Omental fat pad (tissue), 3 donors: ENCODE measurements at regions not wholly inside any gene's neighbourhood (a gene's known extent, or its start where the extent isn't known, plus 50 kb on each side); places are given as distances from the start of the nearest gene placed in this dataset.
A peak's percentile ranks its signal among the peaks of the same experiment; 100 is the strongest.

Source experiments
- ATAC-seq: fragments of 150-250 bp; one replicate; pipeline ENCODE4 v1.9.1; 2016; ENCODE audit warnings: mild to moderate bottlenecking, moderate library complexity; ENCODE audit not compliant: low FRiP score
- DNase-seq: peaks from one replicate; pipeline ENCODE4 v3.0.0-alpha.2; 2019; ENCODE audit warnings: low spot score
- CTCF ChIP-seq, 3 donors: fragments of 450-650 bp; IDR thresholded peaks; one replicate each; pipeline ENCODE4 v1.5.1; 2016 to 2017; ENCODE audit warnings: antibody characterized with exemption in 3 of 3, mild to moderate bottlenecking in 3 of 3, moderate library complexity in 2 of 3

DNA sequence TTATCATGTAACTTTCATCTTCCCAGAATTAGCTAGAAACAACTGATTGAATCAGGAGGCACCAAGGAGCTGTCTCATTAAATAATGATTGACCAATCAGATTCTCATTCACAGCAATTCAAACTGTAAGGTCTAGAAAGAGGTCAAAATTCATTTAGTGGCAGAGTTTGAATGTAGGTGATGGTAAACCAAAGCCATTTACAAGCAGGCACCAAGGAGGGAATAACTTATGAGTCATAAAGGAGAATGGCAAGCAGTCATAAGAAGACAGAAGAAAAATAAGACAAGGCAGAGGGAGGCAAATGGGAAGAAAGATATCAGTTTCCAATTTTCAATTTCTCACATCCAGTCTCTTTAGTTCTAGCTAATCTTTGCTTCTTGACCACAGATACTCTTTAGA is 52.9 kb upstream of the DEFB112 start:
- DNase-seq (no peak), ATAC-seq (no peak)
- no peak for TF ChIP-seq CTCF (IDR thresholded peaks at IDR 0.05)

DNA sequence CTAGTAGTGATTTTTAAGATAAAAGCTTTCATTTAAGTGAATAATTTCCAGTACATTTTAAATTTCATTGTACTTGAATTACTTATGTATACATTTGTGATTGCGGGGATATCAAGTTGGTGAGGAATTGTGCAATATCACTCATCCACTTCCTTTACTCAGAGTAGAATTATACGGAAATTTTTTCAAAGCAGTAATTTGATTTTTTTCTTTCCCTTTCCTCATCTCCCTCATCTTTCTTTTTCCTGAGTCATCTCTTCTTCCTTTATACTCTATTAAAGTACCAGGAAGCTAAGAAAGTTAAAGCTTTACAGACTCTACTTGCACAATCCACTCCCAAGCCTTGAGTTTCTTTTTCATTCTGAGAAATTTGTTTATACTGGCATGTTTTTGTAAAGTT is 60.9 kb upstream of the DEFB112 start:
- no peak for DNase-seq
- ATAC-seq: no peak

DNA sequence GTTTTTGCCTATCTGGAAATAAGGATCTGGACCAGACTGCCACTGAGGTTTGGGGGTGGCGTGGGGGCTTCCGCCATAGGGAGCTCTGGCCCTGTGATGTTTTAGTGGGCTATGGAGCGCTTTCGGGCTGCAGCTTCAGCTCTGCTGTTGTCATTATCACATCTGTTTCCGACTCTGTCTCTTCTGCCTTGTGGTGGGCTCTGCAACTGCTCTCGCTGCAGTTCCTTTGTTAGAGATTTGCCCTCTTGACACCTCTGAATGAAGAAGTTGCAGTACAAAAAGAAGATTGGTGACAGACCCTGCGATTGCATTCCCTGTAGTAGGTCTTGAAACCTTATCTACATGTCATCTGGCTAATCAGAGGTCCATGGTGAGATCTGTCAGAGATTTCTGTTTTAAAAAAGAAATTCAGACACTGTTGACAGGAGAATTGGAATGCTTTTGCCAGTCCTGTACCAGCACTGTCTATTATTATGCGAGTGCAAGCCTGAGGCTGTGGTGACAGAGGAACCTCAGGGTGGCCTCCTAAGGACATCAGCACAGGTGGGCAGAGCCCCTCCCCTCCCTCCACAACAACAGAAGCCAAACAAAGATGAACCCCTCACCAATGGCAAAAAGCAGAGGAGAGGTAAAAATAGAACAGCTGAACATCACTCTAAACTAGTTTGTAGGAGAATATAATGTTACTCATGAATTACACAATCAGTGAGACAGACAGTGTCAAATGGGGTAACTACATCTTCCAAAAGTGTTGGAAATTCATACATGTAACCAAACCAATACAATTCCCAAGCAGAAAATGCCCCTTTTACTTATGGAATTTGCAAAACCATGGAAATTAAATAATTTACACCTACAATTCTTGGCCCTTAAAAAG is 63.5 kb upstream of the DEFB112 start:
- ATAC-seq (no peak), DNase-seq (no peak)
- no peak for TF ChIP-seq CTCF (IDR thresholded peaks at IDR 0.05)

More for the DNA sequence above, 60.9 kb upstream of the DEFB112 start:
- no peak for TF ChIP-seq CTCF (IDR thresholded peaks at IDR 0.05)

- TF ChIP-seq CTCF (IDR thresholded peaks at IDR 0.05): no peak
- ATAC-seq: no peak
- DNase-seq: no peak
Observed at GRCh38 chr6:50116390-50116789, 66.7 kb upstream of the DEFB112 start.

DNA sequence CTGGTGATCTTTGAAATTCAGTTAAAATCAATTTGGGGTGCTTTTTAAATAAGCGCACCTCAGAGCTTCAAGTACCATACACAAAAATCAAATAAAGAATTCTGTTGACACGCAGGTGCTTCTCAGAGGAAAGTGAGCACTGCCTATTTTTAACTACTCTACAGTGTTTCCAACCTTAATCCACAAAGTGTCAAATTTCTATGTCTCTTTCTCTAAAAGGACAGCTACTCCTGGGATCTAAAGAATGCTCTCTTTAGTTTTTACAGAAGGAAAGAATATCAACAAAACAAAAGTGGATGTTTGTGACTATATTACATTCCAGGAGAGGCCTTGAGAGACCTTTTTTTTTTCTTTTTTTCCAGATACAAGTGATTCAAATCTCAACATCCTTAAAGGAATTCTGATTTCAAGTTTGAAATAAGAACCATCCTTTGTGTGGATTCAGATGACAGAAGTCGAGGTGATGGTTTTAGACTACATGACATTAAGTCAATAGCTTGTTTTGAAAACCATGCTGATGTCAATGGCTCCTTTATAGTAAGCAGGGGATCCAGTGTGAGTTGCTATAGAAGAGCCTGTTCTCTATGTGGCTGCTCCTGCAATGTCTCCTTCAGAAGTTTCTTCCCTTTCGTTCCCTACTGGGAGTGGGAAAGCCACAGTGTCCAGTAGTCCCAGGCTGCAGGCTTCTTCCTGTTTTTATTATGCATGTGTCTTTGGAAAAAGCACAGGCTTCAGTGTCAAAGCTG is 67.2 kb upstream of the DEFB112 start:
- no peak for TF ChIP-seq CTCF (IDR thresholded peaks at IDR 0.05)
- ATAC-seq (no peak), DNase-seq (no peak)

DNA sequence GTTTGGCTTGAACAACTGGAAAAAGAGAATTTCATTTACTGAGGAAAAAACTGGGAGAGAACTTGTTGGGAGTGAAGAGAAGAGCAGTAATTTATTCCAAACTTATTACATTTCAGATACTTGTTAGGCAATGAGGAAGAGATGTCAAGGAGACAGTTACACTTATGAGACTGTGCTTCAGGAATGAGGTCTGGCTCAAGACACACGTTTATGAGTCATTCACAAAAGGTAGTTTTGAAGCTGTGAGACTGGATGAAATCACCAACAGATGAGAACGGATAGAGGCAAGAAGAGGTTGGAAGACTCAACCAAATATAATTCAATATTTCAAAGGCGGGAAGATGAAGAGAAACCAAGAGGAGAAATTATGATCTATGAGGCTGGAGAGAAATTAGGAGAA is 70.6 kb upstream of the DEFB112 start:
- ATAC-seq: peak; percentile 77
- no peak for DNase-seq
- TF ChIP-seq CTCF (IDR thresholded peaks at IDR 0.05): no peak
